Stimulated activated naive CD4-positive, alpha-beta T cell (primary cell): ENCODE measurements at regions not wholly inside any gene's neighbourhood (a gene's known extent, or its start where the extent isn't known, plus 50 kb on each side); places are given as distances from the start of the nearest gene placed in this dataset.

ENCODE experiments used
- DNase-seq, 6 experiments: peaks; one replicate each; lab custom pipeline; 2025; lab: John Stamatoyannopoulos, UW

DNA sequence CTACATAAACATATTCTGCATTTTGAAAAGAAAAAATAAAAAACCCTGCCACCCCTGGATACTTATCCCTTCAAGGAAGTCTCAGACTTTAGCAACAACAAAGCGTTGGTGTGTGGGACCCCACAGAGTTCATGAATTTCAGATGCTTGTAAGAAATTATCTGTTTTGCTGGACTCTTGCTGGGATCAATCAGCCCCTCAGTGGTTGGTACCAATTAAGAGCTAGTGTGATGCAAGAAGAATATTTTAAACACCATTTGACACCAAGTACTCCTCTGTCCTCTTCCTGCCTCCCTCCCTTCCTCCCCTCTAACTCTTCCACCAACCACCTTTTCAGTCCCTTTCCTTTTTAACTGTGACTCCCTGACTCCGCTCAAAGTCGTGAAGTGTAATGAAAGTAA lies 51.5 kb downstream of the SST start:
- DNase-seq, result no peak

DNA sequence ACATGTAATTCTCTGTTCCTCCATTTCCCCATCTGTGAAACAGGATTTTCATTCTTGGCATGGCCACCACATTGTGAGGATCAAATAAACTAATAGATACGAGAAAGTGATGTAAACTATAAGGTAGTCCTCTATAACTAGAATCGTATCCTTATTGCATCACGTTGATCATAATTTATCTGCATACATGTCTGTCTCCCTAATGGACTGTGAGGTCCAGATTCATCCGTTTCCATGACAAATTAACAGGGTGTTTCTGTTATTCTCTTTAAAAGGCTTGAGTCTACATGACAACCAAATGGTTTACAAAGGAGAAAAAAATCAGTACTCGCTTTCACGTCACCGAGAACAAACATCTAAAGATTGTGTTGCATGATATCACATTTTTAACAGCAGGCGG lies 53.0 kb downstream of the SST start:
- DNase-seq, result no peak

DNA sequence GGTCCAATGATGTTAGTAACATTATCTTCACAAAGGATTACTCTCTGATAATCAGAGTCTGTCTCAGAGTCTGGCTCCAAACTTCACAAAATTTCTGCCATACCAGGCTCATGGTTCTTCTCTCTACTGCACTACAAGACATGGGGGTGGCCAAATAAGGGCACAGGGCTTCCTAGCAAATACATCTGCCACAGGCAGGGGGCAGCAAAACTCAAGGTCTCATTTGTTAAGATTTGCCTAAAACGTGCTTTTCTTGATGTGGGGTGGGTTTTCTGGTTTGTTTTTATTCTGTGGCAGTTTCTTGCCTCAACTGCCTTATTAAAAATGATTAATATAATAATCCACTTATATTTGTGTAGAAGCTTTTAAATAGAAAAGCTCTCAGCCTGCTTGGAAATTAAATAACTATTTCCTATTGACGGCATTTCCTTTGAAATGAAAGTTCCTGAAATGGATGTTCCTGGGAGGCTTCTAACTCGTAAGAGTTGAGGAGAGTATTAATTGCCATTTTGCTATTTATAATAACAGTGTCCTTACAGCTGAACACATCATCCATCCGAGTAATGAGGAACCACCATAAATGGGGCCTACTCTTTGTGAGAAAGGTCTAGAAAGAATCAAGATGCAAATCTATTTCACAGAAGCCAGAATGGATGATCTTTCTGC lies 53.8 kb downstream of the SST start:
- DNase-seq, result peak; percentile 0 to 33 (median 8)

DNA sequence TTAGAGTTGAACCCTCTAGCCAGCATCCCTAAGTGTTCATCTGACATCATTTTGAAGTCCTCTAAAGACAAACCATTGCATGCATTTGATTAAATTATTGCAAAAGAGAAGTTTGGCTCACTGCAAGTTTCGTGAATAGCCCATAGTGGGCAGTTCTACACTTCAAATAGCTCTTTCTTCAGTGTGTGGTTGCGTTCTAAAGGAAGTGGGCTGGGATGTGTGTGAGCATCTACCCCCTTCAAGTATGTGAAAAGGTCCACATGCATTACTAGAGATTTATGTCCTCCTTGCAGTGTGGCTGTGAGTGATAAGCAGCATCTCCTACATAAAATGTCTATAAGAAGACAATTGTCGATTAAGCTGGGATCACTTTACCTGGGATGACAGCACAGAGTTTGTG lies 54.6 kb downstream of the SST start:
- DNase-seq, result no peak

DNA sequence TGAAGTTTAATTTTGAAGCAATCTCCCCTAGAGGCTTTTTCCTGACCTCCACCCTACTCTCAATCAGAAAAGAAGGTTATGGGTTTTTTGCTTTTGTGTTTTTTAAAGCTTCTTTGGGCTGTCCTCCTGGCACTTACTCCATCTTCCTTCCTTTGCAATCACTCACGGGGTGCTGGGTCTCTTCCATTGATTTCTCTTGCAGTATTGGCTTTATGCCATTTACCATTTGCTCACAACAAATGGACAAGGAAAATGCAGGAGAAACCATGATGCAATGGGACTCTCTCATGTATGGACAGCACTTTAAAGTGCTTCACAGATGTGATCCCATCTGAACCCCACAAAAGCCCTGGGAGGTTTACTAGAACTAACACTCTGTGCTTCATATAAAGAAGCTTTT lies 57.5 kb downstream of the SST start:
- DNase-seq, result no peak

DNA sequence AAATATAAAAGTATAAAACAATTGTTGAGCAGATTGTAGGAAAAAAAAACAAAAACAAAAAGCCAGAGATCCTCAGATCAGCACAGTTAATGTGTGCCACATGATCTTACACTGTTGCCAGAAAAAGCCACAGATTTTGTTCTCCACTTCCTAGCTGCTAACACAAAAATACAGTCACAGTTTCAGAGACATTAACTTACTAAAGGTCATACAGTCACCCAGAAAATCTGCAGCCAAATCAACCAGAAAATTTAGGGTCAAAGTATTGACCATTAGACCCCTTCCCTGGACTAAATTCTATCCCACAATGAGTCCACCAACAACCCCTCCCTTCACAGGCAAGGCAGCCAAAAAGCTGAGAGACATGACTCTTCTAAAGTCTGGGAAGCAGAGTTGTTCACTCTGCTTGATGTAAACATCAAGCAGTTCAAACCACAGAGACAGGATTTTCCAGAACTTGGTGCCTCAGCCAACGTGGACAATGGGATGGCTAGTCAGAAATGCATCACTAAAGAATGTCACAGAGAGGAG lies 59.1 kb downstream of the SST start:
- no peak for DNase-seq

DNA sequence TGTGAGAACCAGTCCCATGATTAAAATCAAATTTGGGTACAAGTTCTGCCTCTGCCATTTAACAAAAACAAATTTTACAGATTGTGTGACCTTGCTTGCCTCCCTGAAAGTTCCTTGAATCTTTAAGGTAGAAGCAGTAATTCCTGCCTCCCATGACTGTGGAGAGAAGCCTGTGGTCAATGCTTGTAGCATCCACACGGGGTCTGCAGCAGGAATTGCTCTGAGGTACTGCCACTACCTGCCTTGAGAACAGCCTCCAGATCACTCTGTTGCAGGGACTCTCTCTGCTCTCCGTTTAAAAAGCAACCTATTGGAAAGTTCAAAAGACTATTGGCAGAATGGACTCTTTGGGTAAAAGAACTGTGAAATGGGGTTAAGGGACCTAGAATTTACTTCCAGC lies 75.9 kb downstream of the SST start:
- no peak for DNase-seq

DNA sequence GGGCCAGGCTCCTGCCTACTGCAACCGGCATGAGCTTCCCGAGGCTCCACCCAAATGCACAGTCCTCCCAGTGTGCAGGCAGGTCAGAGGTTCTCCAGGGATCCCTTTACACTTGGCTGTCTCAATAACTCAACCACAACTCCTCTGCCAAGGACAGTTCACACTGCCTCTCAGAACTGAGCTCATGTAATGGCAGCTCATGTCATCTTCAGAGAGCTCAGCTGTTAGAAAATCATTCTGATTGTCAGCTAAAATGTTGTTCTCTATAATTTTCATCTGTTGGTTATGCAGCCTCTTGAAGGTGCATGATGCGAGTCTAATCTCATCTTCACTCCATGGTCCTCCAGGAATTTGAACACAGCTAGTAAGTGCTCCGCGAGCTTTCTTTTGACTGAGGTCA lies 76.7 kb downstream of the SST start:
- DNase-seq, result no peak

DNA sequence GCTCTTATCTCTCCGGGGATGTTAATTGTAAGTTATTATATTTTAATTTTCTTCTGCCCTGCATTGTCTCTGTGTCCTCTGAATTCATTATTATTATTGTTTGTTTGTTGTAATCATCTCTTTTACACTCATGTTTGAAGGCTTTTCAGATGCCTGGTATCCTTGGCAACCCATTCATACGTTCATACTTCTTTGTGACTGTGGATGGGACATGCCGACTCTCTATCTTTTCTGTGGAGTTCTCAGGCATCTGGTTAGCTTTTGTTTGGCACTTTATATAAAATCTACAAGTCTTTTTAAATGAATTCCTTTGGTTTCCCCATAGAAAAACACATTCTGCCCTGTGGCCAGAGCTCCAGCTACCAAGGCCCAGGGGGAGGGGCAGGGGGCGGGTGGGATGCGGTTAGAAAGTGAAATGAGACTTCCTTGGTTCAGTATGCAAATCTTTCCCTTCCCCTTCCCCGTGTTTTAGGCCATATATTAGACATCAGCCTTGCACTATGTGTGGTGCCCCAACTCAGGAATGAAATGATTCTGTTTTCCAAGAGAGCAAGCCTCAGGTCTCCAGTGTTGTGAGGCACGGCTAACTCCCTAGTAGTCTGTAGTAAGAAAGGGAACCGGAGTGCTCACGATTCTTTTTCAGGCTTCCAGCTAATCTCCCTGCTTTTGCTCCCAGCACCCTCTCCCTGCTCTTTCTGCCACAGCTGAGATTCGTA lies 79.2 kb downstream of the SST start:
- no peak for DNase-seq

DNA sequence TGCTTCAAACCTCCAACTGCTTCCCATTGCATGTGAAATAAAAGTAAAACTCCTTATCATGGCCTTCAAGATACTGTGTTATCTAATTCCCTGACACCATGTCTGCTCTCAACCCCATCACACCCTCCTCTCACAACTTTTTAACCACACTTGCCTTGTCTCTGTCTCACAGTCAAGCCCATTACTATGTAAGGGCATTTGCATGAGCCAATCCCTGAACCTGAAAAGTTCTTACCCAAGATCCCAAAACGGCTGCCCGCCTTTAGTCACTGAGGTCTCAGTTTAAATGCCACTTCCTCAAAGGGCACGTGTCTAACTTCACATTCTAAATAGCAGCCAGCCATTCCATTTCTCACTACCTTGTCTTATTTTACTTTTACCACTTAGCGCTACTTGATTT lies 83.1 kb downstream of the SST start:
- DNase-seq, result no peak

DNA sequence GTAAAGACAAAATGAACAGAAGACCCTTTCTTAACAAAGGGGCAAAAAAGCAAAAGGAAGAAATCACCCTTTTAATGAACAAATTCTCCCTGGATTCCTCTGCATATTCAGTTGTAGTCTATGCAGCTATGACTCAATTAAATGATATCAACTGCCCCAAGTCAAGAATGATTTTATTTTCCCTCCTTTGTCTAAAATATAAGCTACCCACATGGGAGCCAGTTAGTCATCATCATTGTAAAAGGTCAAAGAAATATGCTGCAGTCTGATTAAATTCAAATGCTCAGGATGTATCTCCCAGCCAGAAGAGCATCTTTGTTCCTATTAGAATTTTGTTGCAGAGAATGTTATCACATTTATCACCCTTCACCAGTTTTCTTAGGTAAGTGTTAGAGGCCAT lies 84.0 kb downstream of the SST start:
- no peak for DNase-seq

DNA sequence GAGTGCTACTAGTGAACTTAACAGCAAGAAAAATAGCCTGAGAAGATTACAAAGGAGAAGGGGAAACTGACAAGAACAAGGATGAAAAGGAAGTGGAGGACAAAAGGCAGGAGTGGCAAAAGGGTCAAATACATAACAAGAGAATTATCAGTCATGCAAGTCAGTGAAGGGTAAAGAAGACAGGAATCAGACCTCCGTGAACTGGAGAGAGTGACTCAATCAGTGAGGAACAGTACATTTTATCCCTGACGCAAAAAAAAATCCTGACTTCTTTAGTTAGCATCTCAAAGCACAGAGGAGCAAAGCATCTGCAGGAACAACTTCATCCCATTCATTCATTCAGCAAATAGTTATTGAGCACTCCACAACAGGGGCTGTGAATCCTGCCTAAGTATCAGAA lies 97.8 kb downstream of the SST start:
- no peak for DNase-seq

DNA sequence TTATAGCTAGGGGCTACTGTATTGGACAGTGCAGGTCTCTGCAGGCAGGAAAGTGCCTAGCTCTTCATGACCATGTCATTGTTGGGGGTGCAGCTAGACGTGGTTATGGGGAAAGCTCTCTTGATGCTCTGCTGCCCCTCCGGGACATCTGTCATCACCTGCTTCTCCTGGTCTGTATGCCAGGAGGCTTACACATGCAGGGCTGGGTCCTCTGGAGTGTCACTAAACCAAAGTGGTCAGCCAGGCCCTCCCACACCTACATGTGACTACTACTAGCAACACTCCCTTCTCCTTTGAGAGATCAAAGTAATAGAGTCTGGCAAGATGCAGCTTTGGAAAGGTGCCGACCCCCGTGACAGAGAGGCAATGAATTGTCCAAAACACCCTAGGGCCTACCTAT lies 98.5 kb downstream of the SST start:
- DNase-seq, result no peak

DNA sequence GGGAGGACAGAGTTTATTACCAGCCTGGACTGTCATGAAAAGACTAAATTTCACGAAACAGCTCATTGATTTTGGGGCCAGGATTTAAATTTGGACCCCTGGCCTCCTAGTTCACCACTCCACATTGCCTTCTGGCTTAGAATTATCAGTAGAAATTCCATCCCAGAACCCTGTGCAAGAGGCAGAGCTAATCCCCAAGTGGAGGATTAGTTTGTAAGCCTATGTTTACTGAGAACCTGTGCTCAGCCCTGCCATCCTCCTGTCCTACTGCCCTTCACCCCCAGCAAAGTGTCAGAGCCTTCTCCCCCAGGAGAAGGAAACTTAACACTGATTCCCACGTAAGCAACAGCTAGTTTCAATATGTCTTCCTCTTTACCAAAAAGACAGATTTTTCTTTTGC lies 99.4 kb downstream of the SST start:
- DNase-seq, result no peak

DNA sequence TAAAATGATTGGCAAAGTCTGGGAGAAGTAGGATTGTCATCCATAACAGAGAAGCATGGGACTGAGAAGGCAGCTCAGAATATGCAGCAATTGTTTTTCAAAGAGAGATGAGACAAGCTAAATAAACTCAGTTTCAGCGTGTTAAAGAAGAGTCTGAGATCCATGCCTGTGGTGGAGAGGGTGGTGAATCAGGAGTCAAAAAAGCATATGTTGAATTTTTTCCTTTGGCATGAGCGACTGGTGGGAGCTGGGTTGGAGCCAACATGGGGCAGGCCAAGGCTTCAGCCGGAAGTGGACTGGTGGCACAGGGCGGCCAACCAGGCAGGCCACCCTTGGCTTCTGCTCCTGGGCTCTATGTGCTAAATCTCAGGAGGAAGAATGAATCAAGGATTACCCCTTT lies 102.0 kb downstream of the SST start:
- no peak for DNase-seq

DNA sequence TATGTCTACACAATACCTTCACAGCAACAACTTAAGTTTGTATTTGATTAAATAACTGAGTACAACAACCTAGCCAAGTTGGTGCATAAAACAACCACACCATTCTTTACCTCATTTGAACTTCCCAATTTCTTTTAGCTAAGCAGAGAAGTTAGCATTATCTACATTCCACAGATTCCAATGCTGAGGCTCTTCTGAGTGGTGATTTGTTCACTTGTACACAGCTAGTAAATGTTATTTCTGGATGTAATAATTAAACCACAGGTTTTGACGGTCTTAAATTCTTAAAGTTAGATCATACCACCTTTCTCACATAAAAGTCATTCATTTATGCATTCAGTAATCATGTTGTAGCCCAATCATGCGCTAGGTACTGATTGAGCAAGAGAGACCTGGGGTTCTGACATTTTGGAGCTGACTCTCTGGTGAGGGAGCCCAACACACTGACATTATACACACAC lies 102.5 kb downstream of the SST start:
- DNase-seq, result no peak

DNA sequence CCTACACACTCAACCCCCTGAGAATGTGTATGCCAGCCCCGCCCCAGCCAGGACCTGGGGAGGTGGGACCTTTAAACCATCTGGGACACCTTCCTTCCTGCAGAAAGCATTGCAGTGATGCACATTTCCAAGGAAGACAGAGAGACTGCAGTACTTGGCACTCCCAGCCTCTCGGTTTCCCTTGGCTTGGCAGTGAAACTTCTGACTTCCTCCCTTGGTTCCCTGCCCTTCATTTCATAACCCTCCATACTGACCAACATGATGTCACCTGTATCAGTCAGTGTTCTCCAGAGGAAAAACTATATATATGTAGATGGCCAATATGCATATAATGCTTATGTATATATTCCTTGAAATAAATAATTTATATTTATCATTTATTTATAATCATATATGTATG lies 103.2 kb downstream of the SST start:
- DNase-seq, result no peak

DNA sequence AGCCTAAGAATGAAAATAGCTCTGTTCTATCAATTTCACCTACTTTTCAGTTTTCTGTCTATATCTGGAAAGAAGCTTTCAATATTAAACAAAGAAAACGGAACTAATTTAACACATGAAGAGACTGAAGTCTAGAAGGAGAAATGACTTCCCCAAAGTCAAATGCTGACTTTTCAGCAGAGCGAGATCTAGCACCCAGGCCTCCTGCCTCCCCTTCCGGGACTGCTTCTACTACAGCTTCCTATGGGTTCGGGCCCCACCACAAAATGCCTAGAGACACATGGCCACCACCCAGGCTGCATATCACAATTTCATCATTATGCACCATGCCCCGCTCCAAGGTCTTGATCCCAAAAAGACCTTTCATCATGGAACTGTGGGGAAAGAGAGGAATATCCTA lies 104.5 kb downstream of the SST start:
- DNase-seq, result no peak

DNA sequence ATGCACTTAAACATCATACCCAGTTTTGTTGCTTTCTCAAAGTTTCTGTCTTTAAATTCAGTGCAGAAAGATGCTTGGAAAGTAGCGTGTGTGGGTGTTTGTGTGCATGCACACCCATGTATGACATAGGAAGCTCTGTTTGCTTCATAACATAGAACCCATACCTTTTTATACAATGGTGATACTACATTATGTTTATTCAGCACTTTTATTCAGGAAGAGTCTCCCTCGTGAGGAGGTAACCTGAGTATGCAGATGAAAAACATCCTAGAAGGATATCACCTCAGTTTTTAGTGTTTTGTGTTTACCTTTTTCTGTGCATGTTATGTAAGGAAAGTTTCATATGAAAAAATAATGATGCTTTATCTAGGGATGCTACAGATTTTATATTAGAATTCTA lies 111.2 kb downstream of the SST start:
- no peak for DNase-seq

DNA sequence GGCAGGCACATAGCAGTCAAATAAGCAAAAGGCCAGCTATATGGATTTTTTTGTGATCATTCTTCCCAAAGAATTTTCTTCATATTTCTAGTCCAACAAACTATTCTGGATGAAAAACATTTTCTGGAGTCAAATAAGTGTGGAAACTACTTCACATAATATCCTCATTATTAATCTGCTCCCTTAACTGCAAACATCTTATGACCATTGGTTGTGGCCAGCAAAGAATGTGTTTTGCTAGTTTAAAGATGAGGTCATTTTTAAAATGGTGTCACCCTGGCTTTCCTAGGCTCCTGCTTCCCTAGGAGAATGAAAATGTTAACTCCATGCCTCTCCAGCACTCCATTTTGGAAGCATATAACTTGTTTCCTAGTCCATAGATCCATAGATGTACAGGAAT lies 118.8 kb downstream of the SST start:
- no peak for DNase-seq

DNA sequence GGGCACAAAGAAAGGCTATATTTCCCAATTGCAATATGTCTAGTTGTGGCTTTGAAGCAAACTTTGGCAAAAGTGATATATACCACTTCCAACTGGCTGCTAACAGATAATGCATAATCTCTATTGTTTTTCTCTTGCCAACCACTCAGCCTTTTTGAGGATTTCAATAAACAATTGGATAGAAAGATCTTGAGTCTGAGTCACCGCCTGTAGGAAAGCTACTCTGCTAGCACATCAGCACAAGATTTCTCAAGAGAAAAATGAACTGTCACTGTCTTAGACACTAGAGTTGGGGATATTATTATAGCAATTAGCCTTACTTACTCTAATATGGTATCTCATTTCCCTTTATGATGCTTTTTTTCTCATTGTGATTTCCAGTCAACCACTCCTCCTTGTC lies 119.7 kb downstream of the SST start:
- DNase-seq, result no peak

DNA sequence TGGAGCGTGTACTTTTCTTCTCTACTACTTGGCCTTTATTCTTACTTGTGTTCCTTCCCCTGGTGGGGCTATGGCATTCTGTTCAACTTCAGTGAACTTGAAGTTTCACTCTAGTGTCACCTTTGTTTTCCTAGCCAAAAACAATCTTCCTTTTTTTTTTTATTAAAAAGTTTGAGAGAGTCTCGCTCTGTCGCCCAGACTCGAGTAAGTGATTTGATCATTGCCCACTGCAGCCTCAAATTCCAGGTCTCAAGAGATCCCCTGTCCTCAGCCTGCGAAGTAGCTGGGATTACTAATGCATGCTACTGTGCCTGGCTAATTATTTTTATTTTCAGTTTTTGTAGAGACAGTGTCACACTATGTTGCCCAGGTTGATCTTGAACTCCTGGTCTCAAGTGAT lies 124.8 kb downstream of the SST start:
- DNase-seq, result no peak

DNA sequence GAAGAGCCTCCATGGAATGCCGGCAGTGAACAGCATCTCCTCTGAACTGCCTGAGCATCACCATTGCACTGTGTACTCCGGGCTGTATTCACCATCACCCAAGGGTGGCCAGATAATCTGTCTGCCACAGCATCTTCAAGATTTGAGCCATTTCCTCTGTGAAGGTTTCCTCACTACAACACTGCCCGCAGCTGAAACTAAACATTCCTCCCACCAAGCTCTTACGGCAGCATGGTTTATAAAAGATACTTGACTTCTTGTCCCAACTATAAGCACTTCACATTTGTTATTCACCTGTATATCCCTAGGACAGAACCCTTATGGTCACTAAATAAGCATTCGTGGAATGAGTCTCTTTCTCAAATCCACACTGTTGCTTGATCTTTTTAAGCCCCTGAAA lies 125.9 kb downstream of the SST start:
- DNase-seq, result no peak

DNA sequence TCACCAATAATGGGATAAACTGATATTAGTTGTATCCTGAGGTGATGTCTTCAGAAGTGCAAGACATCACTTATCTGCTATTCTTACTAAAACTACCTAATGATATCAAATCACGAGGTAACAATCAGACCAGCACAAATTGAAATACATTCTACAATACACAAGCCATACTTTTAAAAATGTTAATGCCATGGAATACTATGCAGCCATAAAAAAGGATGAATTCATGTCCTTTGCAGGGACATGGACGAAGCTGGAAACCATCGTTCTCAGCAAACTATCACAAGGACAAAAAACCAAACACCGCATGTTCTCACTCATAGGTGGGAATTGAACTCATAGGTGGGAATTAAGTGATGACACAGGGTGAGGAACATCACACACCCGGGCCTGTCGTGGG lies 129.3 kb downstream of the SST start:
- DNase-seq, result no peak
